Neural cell (in vitro differentiated cells): ENCODE measurements at regions not wholly inside any gene's neighbourhood (a gene's known extent, or its start where the extent isn't known, plus 50 kb on each side); places are given as distances from the start of the nearest gene placed in this dataset.

Source experiments
- CTCF ChIP-seq: fragments of 450-650 bp; IDR thresholded peaks from 2 replicates; pipeline ENCODE4 v1.5.1; 2014; ENCODE audit warnings: antibody characterized with exemption, mild to moderate bottlenecking, moderate library complexity; ENCODE audit not compliant: poor library complexity, severe bottlenecking
- EP300 ChIP-seq: fragments of 450-650 bp; conservative IDR thresholded peaks from 2 replicates; pipeline ENCODE4 v1.6.1; 2014; ENCODE audit warnings: antibody characterized with exemption, mild to moderate bottlenecking, moderate library complexity; ENCODE audit not compliant: poor library complexity, severe bottlenecking
- EZH2 ChIP-seq: fragments of 200-600, 300-800 bp; shearing (Covaris generic), sonication (generic); IDR thresholded peaks from 2 replicates; pipeline ENCODE4 v1.6.1; 2014; ENCODE audit warnings: antibody characterized with exemption, low read length, borderline replicate concordance, mild to moderate bottlenecking; ENCODE audit not compliant: insufficient read depth, poor library complexity, severe bottlenecking
- MXI1 ChIP-seq: fragments of 450-650 bp; conservative IDR thresholded peaks from 2 replicates; pipeline ENCODE4 v1.6.1; 2014; ENCODE audit warnings: antibody characterized with exemption, mild to moderate bottlenecking; ENCODE audit not compliant: poor library complexity, severe bottlenecking
- POLR2AphosphoS5 ChIP-seq: IDR thresholded peaks from 2 replicates; pipeline ENCODE4 v1.6.1; 2012
- REST ChIP-seq: IDR thresholded peaks from 2 replicates; pipeline ENCODE4 v1.6.1; 2012; ENCODE audit warnings: borderline replicate concordance
- SMC3 ChIP-seq: fragments of 450-650 bp; conservative IDR thresholded peaks from 2 replicates; pipeline ENCODE4 v1.6.1; 2014; ENCODE audit warnings: antibody characterized with exemption, mild to moderate bottlenecking, moderate library complexity; ENCODE audit not compliant: poor library complexity
- TAF1 ChIP-seq: IDR thresholded peaks from 2 replicates; pipeline ENCODE4 v1.6.1; 2012; ENCODE audit warnings: low read depth

- TF ChIP-seq TAF1 (no peak), REST (no peak), POLR2AphosphoS5 (no peak), CTCF (no peak), SMC3 (no peak), EP300 (no peak), EZH2 (no peak), MXI1 (no peak)
These were observed 75.6 kb downstream of the SHANK2 start for GRCh38 chr11:71176812-71177211.
